Activated gamma-delta T cell treated with Interleukin-2 at 50 U/mL for 16 hours (primary cell): ENCODE measurements at regions not wholly inside any gene's neighbourhood (a gene's known extent, or its start where the extent isn't known, plus 50 kb on each side); places are given as distances from the start of the nearest gene placed in this dataset.

ENCODE experiments used
- DNase-seq: peaks from one replicate; pipeline ENCODE4 v3.0.0-alpha.2; 2020

DNA sequence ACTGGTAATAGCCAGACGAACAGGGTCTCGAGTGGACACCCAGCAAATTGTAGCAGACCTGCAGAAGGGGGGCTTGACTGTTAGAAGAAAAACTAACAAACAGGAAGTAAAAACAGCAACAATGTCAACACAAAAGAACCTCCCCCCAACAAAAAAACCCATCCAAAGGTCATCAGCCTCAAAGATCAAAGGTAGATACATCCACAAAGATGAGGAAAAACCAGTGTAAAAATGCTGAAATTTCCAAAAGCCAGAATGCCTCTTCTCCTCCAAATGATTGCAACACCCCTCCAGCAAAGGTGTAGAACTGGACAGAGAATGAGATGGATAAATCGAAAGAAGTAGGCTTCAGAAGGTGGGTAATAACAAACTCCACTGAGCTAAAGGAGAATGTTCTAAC, 313.0 kb upstream of the TEX13C start:
- no peak for DNase-seq

DNA sequence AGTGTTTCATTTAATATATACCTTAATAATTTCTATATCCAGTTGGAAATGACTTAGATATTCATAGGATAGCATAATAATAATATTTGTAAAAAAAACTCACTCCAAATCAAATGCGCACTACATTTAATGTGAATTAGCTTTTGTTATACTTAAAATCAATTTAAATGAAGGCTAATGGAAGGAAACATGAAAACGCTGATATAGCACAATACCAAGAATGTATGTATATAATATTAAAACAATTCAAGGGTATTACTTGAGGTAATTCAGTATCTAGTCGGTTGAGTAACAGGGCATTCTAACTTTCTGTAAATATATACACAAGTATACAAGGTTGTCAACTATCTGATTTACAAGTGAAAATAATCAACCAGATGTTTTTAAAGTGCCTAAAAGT, 307.1 kb upstream of the TEX13C start:
- DNase-seq, result no peak

DNA sequence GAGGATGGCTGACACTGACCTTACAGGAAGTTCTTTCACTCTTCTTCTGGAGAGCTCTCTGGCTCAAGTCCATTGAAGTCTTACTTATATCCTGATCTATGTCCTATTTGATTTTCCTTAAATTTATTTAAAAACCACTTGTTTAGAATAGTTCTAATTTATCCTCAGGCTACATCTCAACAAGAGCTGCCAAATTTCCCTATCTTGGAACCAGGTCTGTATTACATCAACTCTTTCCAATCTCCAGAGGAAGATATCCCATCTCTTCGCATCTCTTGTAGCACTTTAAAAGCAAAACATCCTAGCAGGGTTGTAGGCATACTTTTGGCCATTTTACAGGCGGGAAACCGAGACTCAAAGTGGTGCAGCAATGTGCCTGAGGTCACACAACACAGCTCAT, 290.5 kb upstream of the TEX13C start:
- DNase-seq, result no peak
